Smooth muscle cell (in vitro differentiated cells): ENCODE measurements at regions not wholly inside any gene's neighbourhood (a gene's known extent, or its start where the extent isn't known, plus 50 kb on each side); places are given as distances from the start of the nearest gene placed in this dataset.

Experiments used
- DNase-seq: peaks from one replicate; lab custom pipeline; 2025; ENCODE audit not compliant: unreplicated experiment; lab: John Stamatoyannopoulos, UW
- H2AFZ ChIP-seq: fragments of 200-600 bp; sonication (generic); 2 replicates; pipeline ENCODE4 v1.6.0; 2016; ENCODE audit warnings: antibody characterized with exemption, low read depth, mild to moderate bottlenecking
- H3F3A ChIP-seq: fragments of 200-600 bp; sonication (generic); 2 replicates; pipeline ENCODE4 v1.6.0; 2017; ENCODE audit warnings: antibody characterized with exemption, low read depth
- H3K27ac ChIP-seq: fragments of 200-600 bp; sonication (generic); 2 replicates; pipeline ENCODE4 v1.5.1; 2016; ENCODE audit warnings: low read depth, mild to moderate bottlenecking
- H3K27me3 ChIP-seq: fragments of 200-600 bp; sonication (generic); 2 replicates; pipeline ENCODE4 v1.6.1; 2016; ENCODE audit warnings: low read depth, mild to moderate bottlenecking
- H3K36me3 ChIP-seq: fragments of 200-600 bp; sonication (generic); 2 replicates; pipeline ENCODE4 v1.5.1; 2016; ENCODE audit warnings: low read depth
- H3K4me1 ChIP-seq: fragments of 200-600 bp; sonication (generic); 2 replicates; pipeline ENCODE4 v1.5.1; 2016; ENCODE audit warnings: low read depth
- H3K4me2 ChIP-seq: fragments of 200-600 bp; sonication (generic); 2 replicates; pipeline ENCODE4 v1.6.0; 2016; ENCODE audit warnings: mild to moderate bottlenecking
- H3K4me3 ChIP-seq: fragments of 200-600 bp; sonication (generic); 2 replicates; pipeline ENCODE4 v1.5.1; 2016; ENCODE audit warnings: mild to moderate bottlenecking
- H3K79me2 ChIP-seq: fragments of 200-600 bp; sonication (generic); 2 replicates; pipeline ENCODE4 v1.6.0; 2016; ENCODE audit warnings: low read depth, mild to moderate bottlenecking
- H3K9ac ChIP-seq: fragments of 200-600 bp; sonication (generic); 2 replicates; pipeline ENCODE4 v1.6.0; 2016; ENCODE audit warnings: low read depth
- H3K9me3 ChIP-seq: fragments of 200-600 bp; sonication (generic); replicated peaks from 2 replicates; pipeline ENCODE4 v1.5.1; 2016; ENCODE audit warnings: low read depth
- H4K20me1 ChIP-seq: fragments of 200-600 bp; sonication (generic); 2 replicates; pipeline ENCODE4 v1.6.0; 2016; ENCODE audit warnings: low read depth
- CTCF ChIP-seq: fragments of 200-600 bp; sonication (generic); IDR thresholded peaks from 2 replicates; pipeline ENCODE4 v1.5.1; 2017; ENCODE audit warnings: borderline replicate concordance, mild to moderate bottlenecking, antibody characterized with exemption; ENCODE audit not compliant: insufficient read depth, poor library complexity, severe bottlenecking
- WGBS: methylation state at CpG from one replicate; pipeline ENCODE4 v1.1.7; 2016; ENCODE audit warnings: low lambda C conversion rate; 5-methylcytosine and 5-hydroxymethylcytosine counted together

GRCh38 chr14:27371868-27372267 lies 774.0 kb upstream of the NOVA1 start:
- no peak overlapping the region for H3K4me3 ChIP-seq
- H3K4me2 ChIP-seq = no peak overlapping the region
- no peaks in the 10 kb centered on the region for H4K20me1 ChIP-seq
- 85% methylated on average over 4 of the region's 4 CpGs for WGBS
- no peaks in the 10 kb centered on the region for H3K79me2 ChIP-seq
- no peak overlapping the region for H3K27ac ChIP-seq
- no peaks in the 10 kb centered on the region for H3K9me3 ChIP-seq
- H3K4me1 ChIP-seq = no peaks in the 10 kb centered on the region
- no peaks in the 10 kb centered on the region for H3K27me3 ChIP-seq
- no peaks in the 10 kb centered on the region for H3F3A ChIP-seq
- no peaks in the 10 kb centered on the region for H3K36me3 ChIP-seq
- H3K9ac ChIP-seq = no peak overlapping the region
- no peak overlapping the region for H2AFZ ChIP-seq
- DNase-seq = no peak
- no peak for TF ChIP-seq CTCF

GRCh38 chr14:27372771-27373170 lies 774.9 kb upstream of the NOVA1 start:
- TF ChIP-seq CTCF = no peak
- H3K27me3 ChIP-seq = no peaks in the 10 kb centered on the region
- H3F3A ChIP-seq = no peaks in the 10 kb centered on the region
- no peak overlapping the region for H3K9ac ChIP-seq
- H3K4me2 ChIP-seq = no peak overlapping the region
- DNase-seq = no peak
- no peak overlapping the region for H3K4me3 ChIP-seq
- no peak overlapping the region for H2AFZ ChIP-seq
- H3K4me1 ChIP-seq = no peaks in the 10 kb centered on the region
- H3K9me3 ChIP-seq = no peaks in the 10 kb centered on the region
- no peaks in the 10 kb centered on the region for H3K36me3 ChIP-seq
- no peak overlapping the region for H3K27ac ChIP-seq
- no peaks in the 10 kb centered on the region for H4K20me1 ChIP-seq
- no peaks in the 10 kb centered on the region for H3K79me2 ChIP-seq

GRCh38 chr14:27384124-27384523 lies 786.3 kb upstream of the NOVA1 start:
- Histone ChIP-seq H4K20me1 (no peaks in the 10 kb centered on the region), H3K27ac (no peak overlapping the region), H3F3A (no peaks in the 10 kb centered on the region), H3K4me3 (no peak overlapping the region), H3K27me3 (no peaks in the 10 kb centered on the region), H3K9me3 (no peaks in the 10 kb centered on the region), H2AFZ (no peak overlapping the region), H3K9ac (no peak overlapping the region), H3K36me3 (no peaks in the 10 kb centered on the region), H3K79me2 (no peaks in the 10 kb centered on the region), H3K4me2 (no peak overlapping the region), H3K4me1 (no peaks in the 10 kb centered on the region)
- no peak for TF ChIP-seq CTCF
- DNase-seq = no peak
- WGBS = 91% methylated on average over 9 of the region's 9 CpGs

- no peak overlapping the region for H3K4me3 ChIP-seq
- H4K20me1 ChIP-seq = no peaks in the 10 kb centered on the region
- H3K27ac ChIP-seq = no peak overlapping the region
- WGBS = 72% methylated on average over 3 of the region's 3 CpGs
- no peaks in the 10 kb centered on the region for H3K4me1 ChIP-seq
- TF ChIP-seq CTCF = no peak
- H3F3A ChIP-seq = no peaks in the 10 kb centered on the region
- H3K79me2 ChIP-seq = no peaks in the 10 kb centered on the region
- H2AFZ ChIP-seq = no peak overlapping the region
- no peaks in the 10 kb centered on the region for H3K27me3 ChIP-seq
- H3K4me2 ChIP-seq = no peak overlapping the region
- DNase-seq = no peak
- H3K9me3 ChIP-seq = no peaks in the 10 kb centered on the region
- H3K9ac ChIP-seq = no peak overlapping the region
- no peaks in the 10 kb centered on the region for H3K36me3 ChIP-seq
Measured at GRCh38 chr14:27386391-27386790, 788.6 kb upstream of the NOVA1 start.
